ENCODE measurements at regions not wholly inside any gene's neighbourhood (a gene's known extent, or its start where the extent isn't known, plus 50 kb on each side); places are given as distances from the start of the nearest gene placed in this dataset.

GRCh38 chrX:97895751-97896150, 1012.0 kb downstream of the RPA4 start:
- no peak for TF ChIP-seq EP300 (IDR thresholded peaks at IDR 0.05; ENCODE audit: borderline replicate concordance)
- no peak for TF ChIP-seq NFIC (IDR thresholded peaks at IDR 0.05)
- no peak for TF ChIP-seq REST (IDR thresholded peaks at IDR 0.05; ENCODE audit: low read depth)
- TF ChIP-seq MAX (IDR thresholded peaks at IDR 0.05), result no peak
- no peak for TF ChIP-seq CREB1 (IDR thresholded peaks at IDR 0.05; ENCODE audit: low read depth)
- no peak for TF ChIP-seq FOXM1 (IDR thresholded peaks at IDR 0.05; ENCODE audit: borderline replicate concordance, low read depth)
- TF ChIP-seq CEBPB (IDR thresholded peaks at IDR 0.05), result no peak
- no peak for TF ChIP-seq RAD21 (IDR thresholded peaks at IDR 0.05; ENCODE audit: low read depth)
- TF ChIP-seq TCF12 (IDR thresholded peaks at IDR 0.05; ENCODE audit: low read depth), result no peak
- no peak for TF ChIP-seq TEAD4 (IDR thresholded peaks at IDR 0.05)

Measured in Ishikawa (cell line).